Activated naive CD4-positive, alpha-beta T cell treated with anti-CD3 and anti-CD28 coated beads, Interleukin-2, amount 50 U/mL, for 24 hours (primary cell): ENCODE measurements at regions not wholly inside any gene's neighbourhood (a gene's known extent, or its start where the extent isn't known, plus 50 kb on each side); places are given as distances from the start of the nearest gene placed in this dataset.
"Not testable (repeated sequence)": the region's sequence is repeated elsewhere in the genome, so short reads cannot be mapped to it uniquely, and the experiment has no call there.

Source experiments
- H3K27ac Mint-ChIP-seq: one replicate; pipeline ENCODE4 v1.8.0; 2021; ENCODE audit warnings: mild to moderate bottlenecking, mixed read lengths
- H3K27me3 Mint-ChIP-seq: one replicate; pipeline ENCODE4 v1.8.0; 2021; ENCODE audit warnings: mixed read lengths
- H3K36me3 Mint-ChIP-seq: one replicate; pipeline ENCODE4 v1.8.0; 2021; ENCODE audit warnings: mixed read lengths
- H3K4me1 Mint-ChIP-seq: one replicate; pipeline ENCODE4 v1.8.0; 2021; ENCODE audit warnings: mixed read lengths
- H3K4me3 Mint-ChIP-seq: one replicate; pipeline ENCODE4 v1.8.0; 2021; ENCODE audit warnings: mild to moderate bottlenecking, mixed read lengths
- H3K9me3 Mint-ChIP-seq: one replicate; pipeline ENCODE4 v1.8.0; 2021; ENCODE audit warnings: mixed read lengths

DNA sequence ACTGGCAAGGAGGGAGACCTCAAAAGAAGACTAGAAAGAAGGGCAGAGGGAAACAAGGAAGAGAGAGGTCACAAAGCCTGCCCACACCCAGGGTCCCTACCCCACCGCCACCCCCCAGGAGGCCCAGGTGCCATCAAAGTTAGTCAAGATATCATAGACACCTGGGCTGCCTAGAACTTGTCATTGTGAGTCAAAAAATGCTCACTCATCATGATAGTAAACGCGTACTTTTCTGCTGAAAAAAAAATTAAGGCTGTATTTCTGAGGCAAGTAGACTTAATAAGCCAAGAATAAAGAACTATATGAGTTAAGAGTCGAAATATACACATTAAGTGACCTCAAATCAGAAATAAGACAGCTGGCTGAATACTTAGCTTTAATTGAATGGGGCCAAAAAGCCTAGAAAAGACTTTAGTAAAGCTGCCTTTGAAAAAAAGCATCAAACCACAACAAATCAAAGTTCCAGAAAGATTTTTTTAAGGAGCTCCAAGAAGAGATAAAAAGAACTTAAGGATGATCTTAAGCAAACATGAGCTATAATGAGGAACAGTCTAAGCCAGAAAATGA, 415.5 kb upstream of the PPP2R3A start:
- Mint-ChIP-seq H3K27ac (no peak overlapping the region), H3K9me3 (no peaks in the 10 kb centered on the region), H3K36me3 (no peaks in the 10 kb centered on the region), H3K4me1 (no peaks in the 10 kb centered on the region), H3K27me3 (no peaks in the 10 kb centered on the region), H3K4me3 (no peak overlapping the region)

GRCh38 chr3:135556174-135556573, 409.4 kb upstream of the PPP2R3A start:
- Mint-ChIP-seq H3K9me3 (no peaks in the 10 kb centered on the region), H3K4me1 (no peaks in the 10 kb centered on the region), H3K27ac (no peak overlapping the region), H3K4me3 (no peak overlapping the region), H3K27me3 (no peaks in the 10 kb centered on the region), H3K36me3 (no peaks in the 10 kb centered on the region)

DNA sequence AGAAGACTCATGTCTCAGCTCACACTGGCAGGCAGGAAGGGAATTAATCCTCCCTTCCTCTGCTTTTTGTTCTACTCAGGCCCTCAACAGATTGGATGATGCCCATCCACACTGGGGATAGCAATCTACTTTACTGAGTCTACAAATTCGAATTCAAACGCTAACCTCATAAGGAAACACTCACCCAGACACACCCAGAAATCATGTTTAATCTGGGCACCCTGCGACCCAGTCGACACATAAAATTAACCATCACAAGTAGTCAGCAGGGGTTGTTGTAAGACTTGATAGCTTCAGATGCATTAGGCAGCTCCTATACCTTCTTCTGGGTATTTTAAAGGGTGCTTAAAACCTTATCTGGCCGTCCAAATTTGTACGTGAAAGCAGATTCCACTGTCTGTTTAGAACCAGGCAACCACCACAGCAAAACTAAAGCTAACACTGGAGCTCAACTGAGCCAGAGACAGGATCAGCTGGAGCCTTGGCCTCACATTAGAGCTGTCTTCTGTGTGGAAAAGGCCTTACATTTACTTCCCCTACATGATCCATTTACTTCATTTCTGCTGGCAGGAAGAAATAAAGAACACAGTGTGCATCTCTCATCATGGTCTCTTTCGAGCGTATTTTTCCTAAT, 407.3 kb upstream of the PPP2R3A start:
- Mint-ChIP-seq H3K27me3 (peaks cover 3% of the 10 kb centered on the region), H3K4me1 (no peaks in the 10 kb centered on the region), H3K4me3 (no peak overlapping the region), H3K36me3 (no peaks in the 10 kb centered on the region), H3K27ac (no peak overlapping the region), H3K9me3 (peaks cover 6% of the 10 kb centered on the region)

DNA sequence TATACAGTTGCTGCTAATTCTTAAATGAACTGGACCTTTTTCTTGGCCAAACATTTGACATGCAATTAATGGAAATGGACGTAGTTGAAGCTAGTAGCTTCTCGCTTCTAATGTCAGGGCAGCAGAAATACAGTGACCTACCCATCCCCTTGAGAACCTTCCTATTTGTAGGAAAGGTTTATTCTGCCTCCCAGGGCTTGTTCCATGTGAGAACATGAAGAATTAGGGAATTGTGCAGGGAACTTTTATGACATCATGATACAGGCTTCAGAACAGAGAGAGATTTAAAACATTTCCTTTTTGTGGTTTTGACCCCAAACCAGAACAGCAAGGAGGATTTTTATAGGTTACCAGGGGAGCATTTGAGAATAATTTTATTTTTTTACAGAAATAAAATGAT, 406.6 kb upstream of the PPP2R3A start:
- no peaks in the 10 kb centered on the region for H3K36me3 Mint-ChIP-seq
- no peaks in the 10 kb centered on the region for H3K4me1 Mint-ChIP-seq
- no peak overlapping the region for H3K27ac Mint-ChIP-seq
- no peak overlapping the region for H3K4me3 Mint-ChIP-seq
- peaks cover 6% of the 10 kb centered on the region for H3K9me3 Mint-ChIP-seq
- H3K27me3 Mint-ChIP-seq, result peaks cover 3% of the 10 kb centered on the region

GRCh38 chr3:135559802-135560201, 405.7 kb upstream of the PPP2R3A start:
- H3K4me1 Mint-ChIP-seq, result no peaks in the 10 kb centered on the region

GRCh38 chr3:135560847-135561246, 404.7 kb upstream of the PPP2R3A start:
- Mint-ChIP-seq H3K27me3 (peaks cover 3% of the 10 kb centered on the region), H3K4me3 (no peak overlapping the region), H3K9me3 (peaks cover 6% of the 10 kb centered on the region), H3K36me3 (no peaks in the 10 kb centered on the region), H3K4me1 (no peaks in the 10 kb centered on the region), H3K27ac (no peak overlapping the region)

More at GRCh38 chr3:135559802-135560201, 405.7 kb upstream of the PPP2R3A start:
- H3K27ac Mint-ChIP-seq, result no peak overlapping the region
- no peaks in the 10 kb centered on the region for H3K36me3 Mint-ChIP-seq
- H3K9me3 Mint-ChIP-seq, result peaks cover 6% of the 10 kb centered on the region
- H3K27me3 Mint-ChIP-seq, result peaks cover 3% of the 10 kb centered on the region
- H3K4me3 Mint-ChIP-seq, result no peak overlapping the region

- H3K4me3 Mint-ChIP-seq, result no peak overlapping the region
- no peaks in the 10 kb centered on the region for H3K36me3 Mint-ChIP-seq
- H3K27ac Mint-ChIP-seq, result no peak overlapping the region
- peaks cover 3% of the 10 kb centered on the region for H3K27me3 Mint-ChIP-seq
- no peaks in the 10 kb centered on the region for H3K4me1 Mint-ChIP-seq
- peaks cover 6% of the 10 kb centered on the region for H3K9me3 Mint-ChIP-seq
These were observed 400.8 kb upstream of the PPP2R3A start for GRCh38 chr3:135564696-135565095.

DNA sequence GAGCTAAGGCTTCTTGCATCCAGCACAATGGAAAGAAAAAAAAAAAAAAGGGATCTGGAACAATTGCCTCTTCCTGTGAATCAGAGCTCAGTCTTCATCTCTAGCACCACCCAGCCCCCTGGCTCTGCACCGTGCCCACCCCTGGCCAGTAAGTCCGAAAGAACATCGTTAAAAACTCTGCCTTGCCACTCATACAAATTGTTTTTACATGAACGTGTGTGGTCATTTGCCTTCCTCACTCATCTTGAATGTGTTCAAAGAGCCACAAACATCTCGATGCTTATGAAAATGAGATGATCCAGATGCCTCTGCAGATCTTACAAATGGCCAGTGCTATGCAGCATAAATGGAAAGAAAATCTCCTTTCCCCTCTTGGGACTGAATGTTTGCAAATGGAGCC, 400.0 kb upstream of the PPP2R3A start:
- Mint-ChIP-seq H3K9me3 (peaks cover 6% of the 10 kb centered on the region), H3K27me3 (peaks cover 3% of the 10 kb centered on the region), H3K4me1 (no peaks in the 10 kb centered on the region), H3K36me3 (no peaks in the 10 kb centered on the region), H3K4me3 (no peak overlapping the region), H3K27ac (no peak overlapping the region)

GRCh38 chr3:135567223-135567622, 398.3 kb upstream of the PPP2R3A start:
- peaks cover 6% of the 10 kb centered on the region for H3K9me3 Mint-ChIP-seq
- no peak overlapping the region for H3K4me3 Mint-ChIP-seq
- no peaks in the 10 kb centered on the region for H3K4me1 Mint-ChIP-seq
- H3K27ac Mint-ChIP-seq, result no peak overlapping the region
- no peaks in the 10 kb centered on the region for H3K36me3 Mint-ChIP-seq
- H3K27me3 Mint-ChIP-seq, result peaks cover 3% of the 10 kb centered on the region

GRCh38 chr3:135576751-135577150, 388.8 kb upstream of the PPP2R3A start:
- no peak overlapping the region for H3K27ac Mint-ChIP-seq

GRCh38 chr3:135581806-135582205, 383.7 kb upstream of the PPP2R3A start:
- no peak overlapping the region for H3K27ac Mint-ChIP-seq
- no peaks in the 10 kb centered on the region for H3K36me3 Mint-ChIP-seq
- no peak overlapping the region for H3K4me3 Mint-ChIP-seq
- no peaks in the 10 kb centered on the region for H3K27me3 Mint-ChIP-seq
- H3K9me3 Mint-ChIP-seq, result no peaks in the 10 kb centered on the region
- H3K4me1 Mint-ChIP-seq, result no peaks in the 10 kb centered on the region

More at GRCh38 chr3:135576751-135577150, 388.8 kb upstream of the PPP2R3A start:
- H3K27me3 Mint-ChIP-seq, result no peaks in the 10 kb centered on the region
- peaks cover 7% of the 10 kb centered on the region for H3K9me3 Mint-ChIP-seq
- H3K36me3 Mint-ChIP-seq, result no peaks in the 10 kb centered on the region
- no peaks in the 10 kb centered on the region for H3K4me1 Mint-ChIP-seq
- H3K4me3 Mint-ChIP-seq, result no peak overlapping the region

DNA sequence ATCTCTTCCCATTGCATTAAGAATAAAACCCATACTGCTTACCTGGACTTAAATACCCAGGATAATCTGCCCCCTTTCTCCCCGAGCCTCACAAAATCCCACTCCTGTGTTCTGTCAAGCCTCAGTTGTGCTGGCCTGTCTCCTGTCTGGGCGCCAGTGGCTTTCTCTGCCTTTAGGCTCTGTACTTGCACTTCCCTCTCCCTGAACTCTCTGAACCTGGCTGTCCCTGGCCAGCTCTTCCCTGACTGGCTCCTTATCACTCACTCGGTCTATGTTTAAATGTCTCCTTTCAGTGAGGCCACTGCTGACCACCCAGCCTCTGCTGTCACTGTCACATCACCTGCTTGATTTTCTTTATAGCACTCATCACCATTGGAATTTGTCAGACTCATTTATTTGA, 382.7 kb upstream of the PPP2R3A start:
- H3K4me3 Mint-ChIP-seq, result no peak overlapping the region
- no peaks in the 10 kb centered on the region for H3K36me3 Mint-ChIP-seq
- H3K27me3 Mint-ChIP-seq, result no peaks in the 10 kb centered on the region
- no peaks in the 10 kb centered on the region for H3K9me3 Mint-ChIP-seq
- H3K27ac Mint-ChIP-seq, result no peak overlapping the region
- H3K4me1 Mint-ChIP-seq, result no peaks in the 10 kb centered on the region

DNA sequence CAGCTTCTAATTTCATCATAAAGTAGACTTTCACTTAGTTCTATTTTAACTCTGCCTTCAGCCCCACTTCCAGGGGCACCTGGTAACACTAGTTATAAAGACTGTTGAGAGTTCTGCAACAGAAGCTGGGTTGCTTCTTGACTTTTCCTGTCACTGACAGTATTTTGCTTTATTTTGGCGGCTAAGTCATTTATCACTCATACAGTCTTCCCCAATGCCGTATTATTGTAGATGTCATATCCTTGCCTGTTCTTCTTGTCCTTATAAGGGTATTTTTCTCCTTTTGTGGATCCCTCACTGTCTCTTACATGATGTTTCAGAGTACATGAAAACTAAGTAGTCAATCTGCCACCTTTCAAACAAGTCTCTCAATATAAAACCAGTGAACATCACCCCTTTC, 369.0 kb upstream of the PPP2R3A start:
- H3K9me3 Mint-ChIP-seq, result peaks cover 22% of the 10 kb centered on the region
- no peak overlapping the region for H3K4me3 Mint-ChIP-seq
- no peak overlapping the region for H3K27ac Mint-ChIP-seq

GRCh38 chr3:135597855-135598254, 367.7 kb upstream of the PPP2R3A start:
- peaks cover 9% of the 10 kb centered on the region for H3K9me3 Mint-ChIP-seq
- no peaks in the 10 kb centered on the region for H3K36me3 Mint-ChIP-seq
- peaks cover 1% of the 10 kb centered on the region for H3K27me3 Mint-ChIP-seq
- no peak overlapping the region for H3K27ac Mint-ChIP-seq
- H3K4me3 Mint-ChIP-seq, result no peak overlapping the region
- no peaks in the 10 kb centered on the region for H3K4me1 Mint-ChIP-seq

More for the DNA sequence above, 369.0 kb upstream of the PPP2R3A start:
- no peaks in the 10 kb centered on the region for H3K4me1 Mint-ChIP-seq
- H3K36me3 Mint-ChIP-seq, result no peaks in the 10 kb centered on the region
- peaks cover 1% of the 10 kb centered on the region for H3K27me3 Mint-ChIP-seq

DNA sequence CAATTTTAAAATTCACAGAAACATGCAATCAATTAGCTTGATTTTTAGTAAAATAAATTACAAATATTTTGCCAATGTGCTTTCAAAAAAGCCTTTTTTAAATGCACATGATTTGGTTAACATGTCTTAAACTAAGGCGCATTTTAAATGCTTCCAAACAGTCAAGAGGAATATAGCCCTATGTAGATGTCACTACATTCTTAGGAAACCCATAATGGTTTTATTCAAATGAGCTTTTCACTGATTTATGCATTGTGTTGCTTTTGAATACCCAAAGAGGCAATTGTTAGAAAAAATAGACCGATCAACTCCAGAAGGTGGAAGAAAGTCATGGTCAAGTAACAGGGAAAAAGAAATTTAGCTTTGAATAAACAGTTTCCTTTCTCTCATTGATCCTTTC, 366.9 kb upstream of the PPP2R3A start:
- Mint-ChIP-seq H3K4me3 (no peak overlapping the region), H3K4me1 (no peaks in the 10 kb centered on the region), H3K27ac (no peak overlapping the region), H3K27me3 (peaks cover 1% of the 10 kb centered on the region), H3K9me3 (peaks cover 4% of the 10 kb centered on the region), H3K36me3 (no peaks in the 10 kb centered on the region)

DNA sequence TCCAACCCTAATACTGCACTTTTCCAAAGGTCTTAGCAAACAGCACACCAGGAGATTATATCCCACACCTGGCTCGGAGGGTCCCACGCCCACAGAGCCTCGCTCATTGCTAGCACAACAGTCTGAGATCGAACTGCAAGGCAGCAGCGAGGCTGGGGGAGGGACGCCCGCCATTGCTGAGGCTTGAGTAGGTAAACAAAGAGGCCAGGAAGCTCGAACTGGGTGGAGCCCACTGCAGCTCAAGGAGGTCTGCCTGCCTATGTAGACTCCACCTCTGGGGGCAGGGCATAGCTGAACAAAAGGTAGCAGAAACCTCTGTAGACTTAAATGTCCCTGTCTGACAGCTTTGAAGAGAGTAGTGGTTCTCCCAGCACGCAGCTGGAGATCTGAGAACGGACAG, 361.0 kb upstream of the PPP2R3A start:
- H3K4me3 Mint-ChIP-seq, H3K36me3 Mint-ChIP-seq, H3K9me3 Mint-ChIP-seq, H3K27ac Mint-ChIP-seq, H3K27me3 Mint-ChIP-seq, H3K4me1 Mint-ChIP-seq: not testable (repeated sequence)

DNA sequence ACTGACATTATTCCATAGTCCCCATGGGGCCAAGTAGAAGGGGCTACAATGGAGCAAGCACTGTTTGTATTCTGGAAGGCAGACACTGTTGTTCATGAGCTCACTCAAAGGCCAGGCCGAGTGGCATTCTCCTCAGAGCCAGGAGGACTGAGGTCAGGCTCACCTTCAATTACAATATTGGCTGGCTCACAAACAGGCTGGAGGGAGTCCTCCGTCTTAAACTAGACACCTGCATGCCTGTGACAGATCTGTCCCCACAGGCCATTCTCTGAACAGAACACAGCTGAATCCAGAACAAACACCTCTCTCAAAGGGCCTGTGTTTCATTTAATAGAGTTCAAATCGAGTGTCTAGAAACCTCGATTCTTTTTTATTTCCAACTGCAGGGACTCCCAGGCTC, 347.4 kb upstream of the PPP2R3A start:
- Mint-ChIP-seq H3K36me3 (no peaks in the 10 kb centered on the region), H3K27ac (no peak overlapping the region), H3K4me1 (no peaks in the 10 kb centered on the region), H3K9me3 (peaks cover 3% of the 10 kb centered on the region), H3K4me3 (no peak overlapping the region), H3K27me3 (no peaks in the 10 kb centered on the region)
